NCI-H187 (cell line): ENCODE measurements at regions not wholly inside any gene's neighbourhood (a gene's known extent, or its start where the extent isn't known, plus 50 kb on each side); places are given as distances from the start of the nearest gene placed in this dataset.

ENCODE experiments used
- DNase-seq, 2 experiments: peaks; one replicate each; lab custom pipeline; 2025; lab: John Stamatoyannopoulos, UW

GRCh38 chr4:125440814-125441213 is 126.1 kb downstream of the FAT4 start:
- DNase-seq, result no peak

GRCh38 chr4:125444166-125444565 is 129.4 kb downstream of the FAT4 start:
- no peak for DNase-seq

GRCh38 chr4:125445525-125445924 is 130.8 kb downstream of the FAT4 start:
- DNase-seq, result no peak

- no peak for DNase-seq
These were observed 133.0 kb downstream of the FAT4 start for GRCh38 chr4:125447551-125448290.

GRCh38 chr4:125456075-125456474 is 141.3 kb downstream of the FAT4 start:
- DNase-seq, result no peak

GRCh38 chr4:125459531-125459930 is 144.8 kb downstream of the FAT4 start:
- no peak for DNase-seq

- DNase-seq, result no peak
These were observed 147.1 kb downstream of the FAT4 start for GRCh38 chr4:125461676-125462363.

- no peak for DNase-seq
These were observed 149.4 kb downstream of the FAT4 start for GRCh38 chr4:125464146-125464545.

- no peak for DNase-seq
These were observed 166.7 kb downstream of the FAT4 start for GRCh38 chr4:125481334-125482045.

GRCh38 chr4:125482822-125483221 is 168.1 kb downstream of the FAT4 start:
- no peak for DNase-seq

- no peak for DNase-seq
These were observed 168.5 kb downstream of the FAT4 start for GRCh38 chr4:125483278-125483677.

GRCh38 chr4:125484912-125485311 is 170.2 kb downstream of the FAT4 start:
- DNase-seq, result no peak

GRCh38 chr4:125486351-125486750 is 171.6 kb downstream of the FAT4 start:
- no peak for DNase-seq

- DNase-seq, result no peak
These were observed 175.4 kb downstream of the FAT4 start for GRCh38 chr4:125489952-125490690.

- DNase-seq, result no peak
These were observed 178.2 kb downstream of the FAT4 start for GRCh38 chr4:125492957-125493356.

- no peak for DNase-seq
These were observed 183.1 kb downstream of the FAT4 start for GRCh38 chr4:125497861-125498260.

GRCh38 chr4:125498981-125499380 is 184.2 kb downstream of the FAT4 start:
- DNase-seq, result no peak

- DNase-seq, result no peak
These were observed 186.3 kb downstream of the FAT4 start for GRCh38 chr4:125501090-125501489.

- DNase-seq, result no peak
These were observed 186.8 kb downstream of the FAT4 start for GRCh38 chr4:125501568-125501967.

- no peak for DNase-seq
These were observed 190.9 kb downstream of the FAT4 start for GRCh38 chr4:125505621-125506020.

GRCh38 chr4:125507141-125507540 is 192.4 kb downstream of the FAT4 start:
- DNase-seq, result no peak

GRCh38 chr4:125511715-125512114 is 197.0 kb downstream of the FAT4 start:
- DNase-seq, result no peak
